Bone marrow (tissue), 2 donors: ENCODE measurements at regions not wholly inside any gene's neighbourhood (a gene's known extent, or its start where the extent isn't known, plus 50 kb on each side); places are given as distances from the start of the nearest gene placed in this dataset.

Source experiments
- DNase-seq, 2 donors: peaks; one replicate each; lab custom pipeline; 2025; lab: John Stamatoyannopoulos, UW

DNA sequence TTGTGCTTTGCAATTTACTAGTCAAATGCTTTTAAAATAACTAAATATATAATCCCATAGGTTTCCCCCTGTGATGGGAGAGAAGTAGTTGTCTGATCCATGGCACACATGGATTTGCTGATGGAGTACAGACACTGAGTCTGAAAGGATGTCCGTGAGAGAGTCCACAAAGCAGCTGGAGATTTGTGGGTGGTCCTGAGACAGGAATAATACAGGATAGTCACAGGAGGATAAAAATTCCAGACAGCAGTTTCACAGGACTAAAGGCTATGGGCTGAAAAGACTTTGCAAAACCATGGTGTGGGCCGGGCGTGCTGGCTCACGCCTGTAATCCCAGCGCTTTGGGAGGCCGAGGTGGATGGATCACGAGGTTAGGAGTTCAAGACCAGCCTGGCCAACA, 58.7 kb upstream of the ZFR start:
- DNase-seq = no peak

DNA sequence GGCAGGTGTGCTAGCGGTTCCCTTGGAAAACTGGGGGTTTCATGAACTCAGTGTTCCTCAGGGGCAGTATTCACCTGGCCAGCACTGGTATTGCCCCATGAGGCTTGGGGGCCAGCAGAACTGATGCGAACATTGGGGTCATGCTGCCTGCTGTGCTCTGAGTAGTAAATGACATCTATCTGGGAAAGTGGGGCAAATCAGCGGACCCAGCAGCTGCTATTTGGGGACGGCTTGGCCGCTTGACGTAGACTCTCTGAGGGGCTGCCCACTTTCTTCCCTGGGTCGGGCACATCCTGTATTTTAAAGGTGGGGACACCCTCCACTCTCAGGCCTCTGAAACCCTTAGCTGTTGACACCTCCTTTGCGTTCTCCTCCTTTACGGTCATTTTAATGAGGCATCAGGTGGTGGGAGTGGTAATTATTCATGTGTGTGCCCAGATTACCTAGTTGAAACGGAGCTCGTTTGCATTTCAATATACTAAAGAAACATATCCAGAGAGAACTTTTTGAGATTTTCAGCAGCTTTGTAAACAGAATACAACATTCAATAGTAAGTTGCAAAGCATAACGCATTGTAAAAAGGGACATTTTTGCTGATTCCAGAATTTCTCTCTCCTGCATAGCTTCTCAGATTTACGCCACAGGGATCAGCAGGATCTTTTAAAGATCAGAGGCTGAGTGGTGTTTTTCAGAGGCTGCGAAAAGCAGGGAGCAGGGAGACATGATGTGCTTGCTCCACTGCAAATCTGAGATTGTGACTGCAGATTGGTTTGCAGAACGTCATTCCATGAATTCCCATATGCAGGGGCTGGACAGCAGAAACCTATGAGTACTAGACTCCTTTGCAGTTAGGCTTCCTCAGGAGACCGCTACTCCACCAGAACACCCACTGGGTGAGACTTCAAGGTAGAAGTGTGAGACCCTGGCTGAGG, 56.8 kb upstream of the ZFR start:
- no peak for DNase-seq

GRCh38 chr5:32500181-32500580, 55.6 kb upstream of the ZFR start:
- no peak for DNase-seq

- DNase-seq = no peak
Observed at GRCh38 chr5:32499261-32499660, 54.7 kb upstream of the ZFR start.

GRCh38 chr5:32498484-32498883, 53.9 kb upstream of the ZFR start:
- no peak for DNase-seq

DNA sequence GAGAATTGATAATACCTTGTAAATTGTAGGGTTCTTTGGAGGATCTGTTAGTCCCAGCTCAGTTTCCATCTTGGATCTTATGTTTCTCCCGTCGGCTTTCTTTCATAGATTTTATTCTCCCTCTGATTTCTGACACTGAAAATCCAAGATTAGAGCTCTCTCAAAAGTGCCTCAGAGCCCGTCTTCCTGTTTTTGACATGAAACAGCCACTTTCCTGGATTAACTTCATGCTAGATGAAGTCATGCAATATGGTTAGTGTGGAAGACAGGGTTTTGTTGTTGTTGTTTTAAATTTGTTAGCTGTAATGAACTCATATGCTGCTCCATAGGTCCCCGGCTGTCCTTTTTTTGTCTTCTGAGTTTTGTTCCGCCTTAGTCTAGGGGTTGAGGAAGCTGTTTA, 51.6 kb upstream of the ZFR start:
- DNase-seq = no peak

DNA sequence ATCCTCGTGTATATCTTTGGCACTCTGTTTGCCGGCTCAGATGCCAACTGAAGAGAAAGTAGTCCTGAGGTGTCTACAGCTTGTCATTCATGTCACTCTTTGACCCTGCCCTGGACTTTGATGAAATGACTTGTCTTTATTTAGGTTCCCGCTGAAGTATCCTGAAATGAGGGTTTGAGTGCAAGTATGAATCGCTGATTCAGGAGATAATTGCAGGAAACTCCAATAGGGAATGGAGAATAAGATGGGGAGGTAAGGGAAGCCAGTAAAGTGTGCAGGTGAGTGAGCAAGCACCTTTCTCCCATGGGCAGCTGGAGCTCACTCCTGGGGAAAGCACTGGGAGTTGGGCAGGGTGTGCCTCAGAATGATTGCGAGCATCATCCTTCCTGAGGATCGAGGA, 50.3 kb upstream of the ZFR start:
- DNase-seq = no peak
